ENCODE measurements at regions not wholly inside any gene's neighbourhood (a gene's known extent, or its start where the extent isn't known, plus 50 kb on each side); places are given as distances from the start of the nearest gene placed in this dataset.
A peak's percentile ranks its signal among the peaks of the same experiment; 100 is the strongest.

GRCh38 chr4:13294961-13295605 lies 189.1 kb downstream of the RAB28 start:
- no peaks in the 10 kb centered on the region; the same call in 1 of the 2 replicates for H3K4me1 ChIP-seq
- H3K27ac Mint-ChIP-seq (ENCODE audit: unreplicated experiment): no peak overlapping the region
- no peaks in the 10 kb centered on the region for H3K27me3 Mint-ChIP-seq (ENCODE audit: insufficient read depth, unreplicated experiment)
- no peak for TF ChIP-seq CTCF (IDR thresholded peaks at IDR 0.05; ENCODE audit: insufficient read depth in 1 of 2, low read depth in 1 of 2, low read length in 1 of 2, severe bottlenecking in 1 of 2, unreplicated experiment in 1 of 2)
- H3K36me3 Mint-ChIP-seq (ENCODE audit: insufficient read depth, unreplicated experiment): peaks cover 6% of the 10 kb centered on the region
- no TSS peak for BruUV-seq (replicated peaks)
- H3K4me1 Mint-ChIP-seq (ENCODE audit: low read depth, unreplicated experiment): no peaks in the 10 kb centered on the region
- ChIA-PET CTCF (no interaction called here), POLR2A (no interaction called here)
- no peaks in the 10 kb centered on the region for H3K27me3 ChIP-seq (replicated peaks; ENCODE audit: control insufficient read depth, insufficient read depth, low read length)
- peaks cover 32% of the 10 kb centered on the region for H3K9me3 Mint-ChIP-seq (ENCODE audit: unreplicated experiment)
- no peak overlapping the region for H3K4me3 ChIP-seq (ENCODE audit: low read depth, low read length)
- no peaks in the 10 kb centered on the region for H3K9me3 ChIP-seq
- DNase-seq: peak; percentile 8 to 51
- H3K4me3 Mint-ChIP-seq (ENCODE audit: unreplicated experiment): no peak overlapping the region
- intact Hi-C loops (cut with micrococcal nuclease; ENCODE audit: unreplicated experiment): no loop called here
- H3K36me3 ChIP-seq (ENCODE audit: control insufficient read depth, insufficient read depth, low read length): no peaks in the 10 kb centered on the region

GRCh38 chr4:13292372-13292771 lies 191.8 kb downstream of the RAB28 start:
- H3K27me3 ChIP-seq (replicated peaks; ENCODE audit: control insufficient read depth, insufficient read depth, low read length): no peaks in the 10 kb centered on the region
- no peaks in the 10 kb centered on the region for H3K36me3 Mint-ChIP-seq (ENCODE audit: insufficient read depth, unreplicated experiment)
- CTCF ChIA-PET: no interaction called here

DNA sequence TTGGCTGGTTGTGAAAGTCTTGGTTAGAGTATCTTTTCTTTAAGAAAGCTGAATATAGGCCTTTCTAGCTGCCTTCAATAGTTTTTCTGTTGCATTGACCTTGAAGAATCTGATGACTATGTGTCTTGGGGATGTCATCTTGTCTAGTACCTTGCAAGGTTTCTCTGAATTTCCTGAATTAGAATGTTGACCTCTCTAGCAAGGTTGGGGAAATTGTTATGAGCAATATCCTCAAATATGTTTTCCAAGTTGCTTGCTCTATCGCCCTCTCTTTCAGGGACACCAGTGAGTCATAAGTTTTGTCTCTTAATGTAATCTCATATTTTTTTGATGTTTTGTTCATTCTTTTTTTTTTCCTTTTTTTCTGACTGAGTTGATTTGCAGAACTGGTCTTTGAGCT lies 194.7 kb downstream of the RAB28 start:
- Mint-ChIP-seq H3K4me3 (ENCODE audit: unreplicated experiment) (no peak overlapping the region), H3K36me3 (ENCODE audit: insufficient read depth, unreplicated experiment) (no peaks in the 10 kb centered on the region), H3K27me3 (ENCODE audit: insufficient read depth, unreplicated experiment) (no peaks in the 10 kb centered on the region), H3K27ac (ENCODE audit: unreplicated experiment) (no peak overlapping the region), H3K4me1 (ENCODE audit: low read depth, unreplicated experiment) (no peaks in the 10 kb centered on the region), H3K9me3 (ENCODE audit: unreplicated experiment) (peaks cover 15% of the 10 kb centered on the region)
- BruUV-seq (replicated peaks): no TSS peak
- POLR2A ChIA-PET: no interaction called here
- CTCF ChIA-PET: no interaction called here
- DNase-seq: no peak
- Histone ChIP-seq H3K27me3 (replicated peaks; ENCODE audit: control insufficient read depth, insufficient read depth, low read length) (no peaks in the 10 kb centered on the region), H3K36me3 (ENCODE audit: control insufficient read depth, insufficient read depth, low read length) (no peaks in the 10 kb centered on the region), H3K4me3 (ENCODE audit: low read depth, low read length) (no peak overlapping the region), H3K9me3 (0 out of 2 replicates have a peak, but pooled peaks cover 3% of the 10 kb centered on the region), H3K4me1 (no peaks in the 10 kb centered on the region)
- TF ChIP-seq CTCF (IDR thresholded peaks at IDR 0.05; ENCODE audit: insufficient read depth in 1 of 2, low read depth in 1 of 2, low read length in 1 of 2, severe bottlenecking in 1 of 2, unreplicated experiment in 1 of 2): no peak
- intact Hi-C loops (cut with micrococcal nuclease; ENCODE audit: unreplicated experiment): no loop called here

More at GRCh38 chr4:13292372-13292771, 191.8 kb downstream of the RAB28 start:
- H3K27me3 Mint-ChIP-seq (ENCODE audit: insufficient read depth, unreplicated experiment): no peaks in the 10 kb centered on the region
- no peak for TF ChIP-seq CTCF (IDR thresholded peaks at IDR 0.05; ENCODE audit: insufficient read depth in 1 of 2, low read depth in 1 of 2, low read length in 1 of 2, severe bottlenecking in 1 of 2, unreplicated experiment in 1 of 2)
- no TSS peak for BruUV-seq (replicated peaks)
- DNase-seq: no peak
- H3K27ac Mint-ChIP-seq (ENCODE audit: unreplicated experiment): no peak overlapping the region
- H3K36me3 ChIP-seq (ENCODE audit: control insufficient read depth, insufficient read depth, low read length): no peaks in the 10 kb centered on the region
- H3K4me3 Mint-ChIP-seq (ENCODE audit: unreplicated experiment): no peak overlapping the region
- H3K4me1 Mint-ChIP-seq (ENCODE audit: low read depth, unreplicated experiment): no peaks in the 10 kb centered on the region
- intact Hi-C loops (cut with micrococcal nuclease; ENCODE audit: unreplicated experiment): no loop called here
- no peak overlapping the region for H3K4me3 ChIP-seq (ENCODE audit: low read depth, low read length)
- no peaks in the 10 kb centered on the region; the same call in 1 of the 2 replicates for H3K4me1 ChIP-seq
- H3K9me3 Mint-ChIP-seq (ENCODE audit: unreplicated experiment): peaks cover 24% of the 10 kb centered on the region
- 0 out of 2 replicates have a peak, but pooled peaks cover 3% of the 10 kb centered on the region for H3K9me3 ChIP-seq
- POLR2A ChIA-PET: no interaction called here

Measured in Caco-2 (cell line).